Chondrocyte (in vitro differentiated cells): ENCODE measurements at regions not wholly inside any gene's neighbourhood (a gene's known extent, or its start where the extent isn't known, plus 50 kb on each side); places are given as distances from the start of the nearest gene placed in this dataset.

Experiments used
- DNase-seq: peaks from one replicate; pipeline ENCODE4 v3.0.0; 2021; ENCODE audit warnings: mixed read lengths, low spot score
- H3K27ac Mint-ChIP-seq: one replicate; pipeline ENCODE4 v1.8.0; 2021; ENCODE audit warnings: mild to moderate bottlenecking, moderate library complexity, mixed read lengths; ENCODE audit not compliant: unreplicated experiment
- H3K27me3 Mint-ChIP-seq: 2 replicates; pipeline ENCODE4 v1.8.0; 2021; ENCODE audit warnings: low read depth, mixed read lengths
- H3K36me3 Mint-ChIP-seq: 2 replicates; pipeline ENCODE4 v1.8.0; 2021; ENCODE audit warnings: low read depth, mixed read lengths
- H3K4me1 Mint-ChIP-seq: 2 replicates; pipeline ENCODE4 v1.8.0; 2021; ENCODE audit warnings: low read depth, mild to moderate bottlenecking, mixed read lengths
- H3K4me3 Mint-ChIP-seq: one replicate; pipeline ENCODE4 v1.8.0; 2021; ENCODE audit warnings: mild to moderate bottlenecking, moderate library complexity, mixed read lengths; ENCODE audit not compliant: unreplicated experiment
- H3K9me3 Mint-ChIP-seq: 2 replicates; pipeline ENCODE4 v1.8.0; 2021; ENCODE audit warnings: low read depth, mixed read lengths
- CTCF ChIP-seq: fragments of 200-600 bp; sonication (generic); IDR thresholded peaks from 2 replicates; pipeline ENCODE4 v1.5.0; 2021; ENCODE audit warnings: antibody characterized with exemption, mild to moderate bottlenecking, moderate library complexity

- no peak overlapping the region for H3K4me3 Mint-ChIP-seq
- peaks cover 27% of the 10 kb centered on the region for H3K27me3 Mint-ChIP-seq
- H3K9me3 Mint-ChIP-seq, result no peaks in the 10 kb centered on the region
- H3K27ac Mint-ChIP-seq, result no peak overlapping the region
- no peaks in the 10 kb centered on the region for H3K36me3 Mint-ChIP-seq
- TF ChIP-seq CTCF, result no peak
- no peak for DNase-seq
- H3K4me1 Mint-ChIP-seq, result no peaks in the 10 kb centered on the region
Measured at GRCh38 chr7:27424231-27424630, 181.6 kb downstream of the EVX1 start.

- Mint-ChIP-seq H3K4me3 (no peak overlapping the region), H3K27ac (no peak overlapping the region)
- DNase-seq, result no peak
Measured at GRCh38 chr7:27424749-27425148, 182.1 kb downstream of the EVX1 start.

GRCh38 chr7:27427416-27427815 lies 184.8 kb downstream of the EVX1 start:
- no peak overlapping the region for H3K27ac Mint-ChIP-seq
- H3K9me3 Mint-ChIP-seq, result no peaks in the 10 kb centered on the region
- peaks cover 36% of the 10 kb centered on the region for H3K27me3 Mint-ChIP-seq
- peaks cover 1% of the 10 kb centered on the region for H3K36me3 Mint-ChIP-seq
- H3K4me1 Mint-ChIP-seq, result no peaks in the 10 kb centered on the region
- DNase-seq, result no peak
- TF ChIP-seq CTCF, result no peak
- H3K4me3 Mint-ChIP-seq, result no peak overlapping the region

More at GRCh38 chr7:27424749-27425148, 182.1 kb downstream of the EVX1 start:
- no peaks in the 10 kb centered on the region for H3K9me3 Mint-ChIP-seq
- no peaks in the 10 kb centered on the region for H3K36me3 Mint-ChIP-seq
- TF ChIP-seq CTCF, result no peak
- no peaks in the 10 kb centered on the region for H3K4me1 Mint-ChIP-seq
- H3K27me3 Mint-ChIP-seq, result peaks cover 27% of the 10 kb centered on the region

- H3K4me3 Mint-ChIP-seq, result no peak overlapping the region
- H3K27me3 Mint-ChIP-seq, result peaks cover 32% of the 10 kb centered on the region
- DNase-seq, result no peak
- peaks cover 1% of the 10 kb centered on the region for H3K36me3 Mint-ChIP-seq
- TF ChIP-seq CTCF, result no peak
- no peaks in the 10 kb centered on the region for H3K4me1 Mint-ChIP-seq
- H3K9me3 Mint-ChIP-seq, result peaks cover 3% of the 10 kb centered on the region
- H3K27ac Mint-ChIP-seq, result no peak overlapping the region
Measured at GRCh38 chr7:27430105-27430504, 187.5 kb downstream of the EVX1 start.

- Mint-ChIP-seq H3K4me1 (no peaks in the 10 kb centered on the region), H3K9me3 (peaks cover 3% of the 10 kb centered on the region), H3K27ac (no peak overlapping the region), H3K27me3 (peaks cover 20% of the 10 kb centered on the region), H3K4me3 (no peak overlapping the region), H3K36me3 (peaks cover 1% of the 10 kb centered on the region)
- TF ChIP-seq CTCF, result no peak
- no peak for DNase-seq
Measured at GRCh38 chr7:27431465-27431864, 188.9 kb downstream of the EVX1 start.
